Neuronal stem cell (in vitro differentiated cells): ENCODE measurements at regions not wholly inside any gene's neighbourhood (a gene's known extent, or its start where the extent isn't known, plus 50 kb on each side); places are given as distances from the start of the nearest gene placed in this dataset.
A peak's percentile ranks its signal among the peaks of the same experiment; 100 is the strongest.

Source experiments
- DNase-seq: peaks from one replicate; pipeline ENCODE4 v3.0.0-alpha.2; 2013; ENCODE audit warnings: low spot score
- H2AFZ ChIP-seq: one replicate; pipeline ENCODE4 v1.6.1; 2013; ENCODE audit warnings: mild to moderate bottlenecking, low read length, inconsistent platforms
- H2AK5ac ChIP-seq: 2 replicates; pipeline ENCODE4 v1.6.1; 2013; ENCODE audit warnings: low read depth, mild to moderate bottlenecking, inconsistent platforms, low read length, moderate library complexity, mixed read lengths
- H2BK120ac ChIP-seq: 2 replicates; pipeline ENCODE4 v1.6.1; 2013; ENCODE audit warnings: low read depth, mild to moderate bottlenecking, inconsistent platforms, low read length, moderate library complexity, mixed read lengths
- H2BK12ac ChIP-seq: one replicate; pipeline ENCODE4 v1.6.1; 2013; ENCODE audit warnings: low read length, inconsistent platforms
- H2BK15ac ChIP-seq: 2 replicates; pipeline ENCODE4 v1.6.1; 2013; ENCODE audit warnings: mild to moderate bottlenecking, low read length, inconsistent platforms, mixed read lengths
- H2BK5ac ChIP-seq: one replicate; pipeline ENCODE4 v1.6.1; 2013; ENCODE audit warnings: inconsistent platforms, mild to moderate bottlenecking, low read length, moderate library complexity
- H3K14ac ChIP-seq: one replicate; pipeline ENCODE4 v1.6.1; 2013; ENCODE audit warnings: low read length, inconsistent platforms
- H3K18ac ChIP-seq: 2 replicates; pipeline ENCODE4 v1.6.1; 2013; ENCODE audit warnings: low read length, inconsistent platforms
- H3K23ac ChIP-seq: 2 replicates; pipeline ENCODE4 v1.6.1; 2013; ENCODE audit warnings: low read depth, mild to moderate bottlenecking, mixed read lengths, low read length, inconsistent platforms; ENCODE audit not compliant: poor library complexity
- H3K27ac ChIP-seq: replicated peaks from 3 replicates; pipeline ENCODE4 v1.5.1; 2013; ENCODE audit warnings: low read length, inconsistent platforms
- H3K27me3 ChIP-seq, 3 experiments: 2 replicates each; pipeline ENCODE4 v1.6.1; 2013; ENCODE audit warnings: low read length in 3 of 3, mild to moderate bottlenecking in 2 of 3, inconsistent platforms in 1 of 3, low read depth in 1 of 3, mixed read lengths in 1 of 3, moderate library complexity in 1 of 3; ENCODE audit not compliant: control insufficient read depth in 3 of 3, insufficient read depth in 3 of 3
- H3K36me3 ChIP-seq, 2 donors: replicated peaks in 1 of 2; 2 replicates each; pipeline ENCODE4 v1.6.1; 2013; ENCODE audit warnings: low read length in 2 of 2; ENCODE audit not compliant: control insufficient read depth in 2 of 2, insufficient read depth in 2 of 2
- H3K4ac ChIP-seq: 2 replicates; pipeline ENCODE4 v1.6.1; 2013; ENCODE audit warnings: inconsistent platforms, mild to moderate bottlenecking, low read length, moderate library complexity
- H3K4me1 ChIP-seq, 2 donors: 1 replicate in 1 of 2; 2 replicates in 1 of 2; pipeline ENCODE4 v1.6.1; 2013; ENCODE audit warnings: low read length in 2 of 2, low read depth in 1 of 2; ENCODE audit not compliant: control insufficient read depth in 2 of 2, insufficient read depth in 1 of 2
- H3K4me2 ChIP-seq: one replicate; pipeline ENCODE4 v1.6.1; 2013; ENCODE audit warnings: mild to moderate bottlenecking, low read length, inconsistent platforms; ENCODE audit not compliant: insufficient read depth, poor library complexity, severe bottlenecking
- H3K4me3 ChIP-seq, 2 donors: 2 replicates each; pipeline ENCODE4 v1.5.1; 2013; ENCODE audit warnings: low read length in 2 of 2, mild to moderate bottlenecking in 2 of 2, inconsistent platforms in 1 of 2, moderate library complexity in 1 of 2
- H3K79me1 ChIP-seq: one replicate; pipeline ENCODE4 v1.6.1; 2013; ENCODE audit warnings: low read depth, mild to moderate bottlenecking, inconsistent platforms, low read length, moderate library complexity
- H3K9ac ChIP-seq: one replicate; pipeline ENCODE4 v1.6.1; 2013; ENCODE audit warnings: mild to moderate bottlenecking, low read depth, low read length, inconsistent platforms; ENCODE audit not compliant: poor library complexity
- H3K9me3 ChIP-seq, 2 donors: replicated peaks in 1 of 2; 2 replicates each; pipeline versions ENCODE3 to v1.6.1; 2013; ENCODE audit warnings: low read length in 2 of 2, mild to moderate bottlenecking in 2 of 2, inconsistent platforms in 1 of 2, low read depth in 1 of 2, mixed read lengths in 1 of 2, moderate library complexity in 1 of 2; ENCODE audit not compliant: control insufficient read depth in 2 of 2, insufficient read depth in 1 of 2
- H4K8ac ChIP-seq: one replicate; pipeline ENCODE4 v1.6.1; 2013; ENCODE audit warnings: low read depth, mild to moderate bottlenecking, inconsistent platforms, low read length, moderate library complexity
- H4K91ac ChIP-seq: one replicate; pipeline ENCODE4 v1.6.1; 2013; ENCODE audit warnings: low read length, low read depth, mild to moderate bottlenecking, inconsistent platforms; ENCODE audit not compliant: poor library complexity
- WGBS, 2 donors: extraction: QIAGEN DNeasy Blood & Tissue Kit; methylation state at CpG; one replicate each; pipeline ENCODE4 v1.1.7; 2013; ENCODE audit warnings: missing lambda C conversion rate in 2 of 2, mixed read lengths in 1 of 2; ENCODE audit not compliant: insufficient read length in 2 of 2, insufficient replicate concordance in 1 of 2; ENCODE audit errors: extremely low coverage in 2 of 2; 5-methylcytosine and 5-hydroxymethylcytosine counted together

DNA sequence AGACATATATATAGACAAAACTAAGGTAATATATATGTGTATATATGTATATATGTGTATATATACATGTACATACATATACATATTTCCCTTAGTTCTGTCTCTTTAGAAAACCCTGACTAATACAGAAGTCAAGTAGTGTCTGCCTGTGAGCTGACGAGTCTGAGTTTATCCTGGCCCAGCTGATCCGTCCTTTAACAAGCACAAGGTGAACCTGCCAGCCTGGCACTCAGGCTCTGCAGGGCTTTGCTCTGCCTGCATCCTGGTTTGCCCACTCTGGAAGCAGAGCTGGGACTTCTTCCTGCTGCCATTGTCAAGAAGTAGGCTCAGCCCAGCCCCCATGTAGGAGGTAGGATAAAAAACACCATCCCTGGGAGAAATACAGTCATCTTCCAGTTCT, 388.0 kb downstream of the ICE1 start:
- DNase-seq = no peak
- Histone ChIP-seq H3K4me3 (no peak overlapping the region), H4K8ac (no peak overlapping the region), H3K9ac (no peak overlapping the region), H2BK5ac (no peak overlapping the region), H2BK12ac (no peak overlapping the region), H2BK15ac (no peak overlapping the region), H3K14ac (no peak overlapping the region), H3K4me1 (no peaks in the 10 kb centered on the region), H3K27ac (no peak overlapping the region), H3K79me1 (no peaks in the 10 kb centered on the region), H3K9me3 (no peaks in the 10 kb centered on the region), H3K4ac (no peak overlapping the region), H4K91ac (no peak overlapping the region), H2AK5ac (no peak overlapping the region), H3K23ac (no peak overlapping the region), H3K4me2 (no peak overlapping the region), H3K27me3 (no peaks in the 10 kb centered on the region), H3K18ac (no peak overlapping the region), H2AFZ (no peak overlapping the region), H3K36me3 (no peaks in the 10 kb centered on the region), H2BK120ac (no peak overlapping the region)
- WGBS, 2 donors = no CpG with 5 or more reads among the region's 2 CpGs

DNA sequence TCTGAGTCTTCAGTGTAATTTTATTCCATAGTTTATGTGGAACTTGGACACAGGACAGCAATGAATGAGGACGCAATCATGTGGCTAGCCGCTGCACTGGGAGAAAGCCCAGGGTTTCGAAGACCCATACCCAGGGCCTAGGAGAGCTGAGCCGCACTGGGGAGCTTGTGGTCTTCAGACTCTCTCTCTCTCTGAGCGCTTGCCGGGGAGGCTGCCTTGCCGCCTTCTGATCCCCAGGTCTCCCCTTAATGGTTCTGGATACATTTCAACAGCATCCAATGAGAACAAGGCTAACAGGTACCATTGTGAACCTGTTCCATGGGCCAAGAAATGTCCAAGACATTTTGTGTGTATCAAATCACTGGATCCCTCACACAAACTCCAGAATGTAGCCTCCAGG, 383.4 kb downstream of the ICE1 start:
- H3K23ac ChIP-seq = no peak overlapping the region
- no peak overlapping the region for H3K14ac ChIP-seq
- H3K18ac ChIP-seq = no peak overlapping the region
- no peaks in the 10 kb centered on the region for H3K4me1 ChIP-seq
- no CpG with 5 or more reads among the region's 7 CpGs for WGBS, 2 donors
- H4K8ac ChIP-seq = no peak overlapping the region
- no peak for DNase-seq
- no peak overlapping the region for H2AK5ac ChIP-seq
- no peak overlapping the region for H3K9ac ChIP-seq
- no peak overlapping the region for H3K27ac ChIP-seq
- no peak overlapping the region for H3K4me3 ChIP-seq
- no peak overlapping the region for H3K4me2 ChIP-seq
- no peaks in the 10 kb centered on the region for H3K36me3 ChIP-seq
- no peak overlapping the region for H2BK12ac ChIP-seq
- no peaks in the 10 kb centered on the region for H3K79me1 ChIP-seq
- no peaks in the 10 kb centered on the region for H3K27me3 ChIP-seq
- H2BK5ac ChIP-seq = no peak overlapping the region
- no peaks in the 10 kb centered on the region for H3K9me3 ChIP-seq
- H2BK120ac ChIP-seq = no peak overlapping the region
- H2AFZ ChIP-seq = no peak overlapping the region
- H2BK15ac ChIP-seq = no peak overlapping the region
- H4K91ac ChIP-seq = no peak overlapping the region
- H3K4ac ChIP-seq = no peak overlapping the region

- no peaks in the 10 kb centered on the region for H3K27me3 ChIP-seq
- H3K4me2 ChIP-seq = no peak overlapping the region
- no peak overlapping the region for H3K4me3 ChIP-seq
- no peaks in the 10 kb centered on the region for H3K9me3 ChIP-seq
- no peak overlapping the region for H4K8ac ChIP-seq
- H3K79me1 ChIP-seq = no peaks in the 10 kb centered on the region
- no peak overlapping the region for H2BK15ac ChIP-seq
- DNase-seq = no peak
- no peak overlapping the region for H3K18ac ChIP-seq
- H3K23ac ChIP-seq = no peak overlapping the region
- H3K4ac ChIP-seq = no peak overlapping the region
- H3K9ac ChIP-seq = no peak overlapping the region
- no peak overlapping the region for H2BK120ac ChIP-seq
- no peak overlapping the region for H3K27ac ChIP-seq
- no peak overlapping the region for H4K91ac ChIP-seq
- H2AK5ac ChIP-seq = no peak overlapping the region
- no peak overlapping the region for H3K14ac ChIP-seq
- H2BK5ac ChIP-seq = no peak overlapping the region
- H2BK12ac ChIP-seq = no peak overlapping the region
- no CpG with 5 or more reads among the region's 8 CpGs for WGBS, 2 donors
- H3K36me3 ChIP-seq = no peaks in the 10 kb centered on the region
- no peak overlapping the region for H2AFZ ChIP-seq
- H3K4me1 ChIP-seq = no peaks in the 10 kb centered on the region
Observed at GRCh38 chr5:5804478-5805233, 382.2 kb downstream of the ICE1 start.

- no peak overlapping the region for H2BK5ac ChIP-seq
- WGBS, 2 donors = no CpG with 5 or more reads among the region's 11 CpGs
- no peak overlapping the region for H4K8ac ChIP-seq
- H3K79me1 ChIP-seq = no peaks in the 10 kb centered on the region
- H2BK12ac ChIP-seq = peak overlapping the region; percentile 46
- H3K4me2 ChIP-seq = no peak overlapping the region
- H3K23ac ChIP-seq = no peak overlapping the region
- H3K4ac ChIP-seq = no peak overlapping the region
- H3K4me1 ChIP-seq = no peaks in the 10 kb centered on the region
- no peak overlapping the region for H3K9ac ChIP-seq
- H2AFZ ChIP-seq = no peak overlapping the region
- no peak overlapping the region for H3K18ac ChIP-seq
- no peak overlapping the region for H3K4me3 ChIP-seq
- peak overlapping the region; percentile 57 for H4K91ac ChIP-seq
- no peaks in the 10 kb centered on the region for H3K27me3 ChIP-seq
- peak overlapping the region; percentile 85 for H3K14ac ChIP-seq
- no peak overlapping the region for H2BK120ac ChIP-seq
- no peaks in the 10 kb centered on the region for H3K9me3 ChIP-seq
- no peaks in the 10 kb centered on the region for H3K36me3 ChIP-seq
- no peak overlapping the region for H3K27ac ChIP-seq
- no peak overlapping the region for H2AK5ac ChIP-seq
- no peak for DNase-seq
- H2BK15ac ChIP-seq = no peak overlapping the region
Observed at GRCh38 chr5:5800801-5801761, 378.6 kb downstream of the ICE1 start.
